Neural cell (in vitro differentiated cells): ENCODE measurements at regions not wholly inside any gene's neighbourhood (a gene's known extent, or its start where the extent isn't known, plus 50 kb on each side); places are given as distances from the start of the nearest gene placed in this dataset.

ENCODE experiments used
- H2AFZ ChIP-seq: fragments of 200-600, 300-800 bp; sonication (generic), shearing (Covaris generic); 2 replicates; pipeline ENCODE4 v1.6.0; 2014; ENCODE audit warnings: low read depth, mild to moderate bottlenecking, antibody characterized with exemption, low read length, moderate library complexity
- H3F3A ChIP-seq: fragments of 200-600 bp; shearing (Covaris generic); 2 replicates; pipeline ENCODE4 v1.6.1; 2016; ENCODE audit warnings: mild to moderate bottlenecking, moderate library complexity, mixed read lengths, antibody characterized with exemption, low read length; ENCODE audit not compliant: insufficient read depth, poor library complexity, severe bottlenecking
- H3K27ac ChIP-seq: fragments of 200-600, 300-800 bp; sonication (generic), shearing (Covaris generic); 2 replicates; pipeline ENCODE4 v1.5.1; 2014; ENCODE audit warnings: mild to moderate bottlenecking, low read length, moderate library complexity
- H3K27me3 ChIP-seq: fragments of 300-800, 200-600 bp; sonication (generic), shearing (Covaris generic); 2 replicates; pipeline ENCODE4 v1.6.0; 2014; ENCODE audit warnings: mild to moderate bottlenecking, low read depth, low read length, moderate library complexity; ENCODE audit not compliant: insufficient read depth
- H3K36me3 ChIP-seq: fragments of 300-800, 200-600 bp; sonication (generic), shearing (Covaris generic); 2 replicates; pipeline ENCODE4 v1.5.1; 2014; ENCODE audit warnings: mild to moderate bottlenecking, antibody characterized with exemption, low read length, moderate library complexity; ENCODE audit not compliant: insufficient read depth
- H3K4me2 ChIP-seq: fragments of 300-800, 200-600 bp; sonication (generic), shearing (Covaris generic); 2 replicates; pipeline ENCODE4 v1.6.0; 2014; ENCODE audit warnings: mild to moderate bottlenecking, low read length
- H3K4me3 ChIP-seq: fragments of 300-800, 200-600 bp; sonication (generic), shearing (Covaris generic); 2 replicates; pipeline ENCODE4 v1.5.1; 2014; ENCODE audit warnings: mild to moderate bottlenecking, low read length, moderate library complexity
- H3K79me2 ChIP-seq: fragments of 200-600 bp; shearing (Covaris generic); replicated peaks from 2 replicates; pipeline ENCODE4 v1.6.0; 2014; ENCODE audit warnings: mild to moderate bottlenecking, low read length, moderate library complexity; ENCODE audit not compliant: insufficient read depth
- H3K9ac ChIP-seq: fragments of 300-800, 200-600 bp; sonication (generic), shearing (Covaris generic); 2 replicates; pipeline ENCODE4 v1.6.1; 2016; ENCODE audit warnings: mild to moderate bottlenecking, low read length, mixed read lengths
- H3K9me2 ChIP-seq: fragments of 200-600 bp; shearing (Covaris generic); 2 replicates; pipeline ENCODE4 v1.6.1; 2016; ENCODE audit warnings: mild to moderate bottlenecking, low read length, mixed read lengths; ENCODE audit not compliant: insufficient read depth
- H3K9me3 ChIP-seq: fragments of 200-600, 300-800 bp; sonication (generic), shearing (Covaris generic); 2 replicates; pipeline ENCODE4 v1.6.1; 2016; ENCODE audit warnings: mild to moderate bottlenecking, mixed run types, low read length, moderate library complexity, mixed read lengths
- H4K20me1 ChIP-seq: fragments of 200-600 bp; shearing (Covaris generic); 2 replicates; pipeline ENCODE4 v1.6.1; 2016; ENCODE audit warnings: mild to moderate bottlenecking, mixed run types; ENCODE audit not compliant: insufficient read depth
- CTCF ChIP-seq: fragments of 450-650 bp; IDR thresholded peaks from 2 replicates; pipeline ENCODE4 v1.5.1; 2014; ENCODE audit warnings: antibody characterized with exemption, mild to moderate bottlenecking, moderate library complexity; ENCODE audit not compliant: poor library complexity, severe bottlenecking
- EP300 ChIP-seq: fragments of 450-650 bp; conservative IDR thresholded peaks from 2 replicates; pipeline ENCODE4 v1.6.1; 2014; ENCODE audit warnings: antibody characterized with exemption, mild to moderate bottlenecking, moderate library complexity; ENCODE audit not compliant: poor library complexity, severe bottlenecking
- EZH2 ChIP-seq: fragments of 200-600, 300-800 bp; shearing (Covaris generic), sonication (generic); IDR thresholded peaks from 2 replicates; pipeline ENCODE4 v1.6.1; 2014; ENCODE audit warnings: antibody characterized with exemption, low read length, borderline replicate concordance, mild to moderate bottlenecking; ENCODE audit not compliant: insufficient read depth, poor library complexity, severe bottlenecking
- MXI1 ChIP-seq: fragments of 450-650 bp; conservative IDR thresholded peaks from 2 replicates; pipeline ENCODE4 v1.6.1; 2014; ENCODE audit warnings: antibody characterized with exemption, mild to moderate bottlenecking; ENCODE audit not compliant: poor library complexity, severe bottlenecking
- POLR2AphosphoS5 ChIP-seq: IDR thresholded peaks from 2 replicates; pipeline ENCODE4 v1.6.1; 2012
- RAD21 ChIP-seq: fragments of 450-650 bp; conservative IDR thresholded peaks from 2 replicates; pipeline ENCODE4 v1.6.1; 2014; ENCODE audit warnings: antibody characterized with exemption, mild to moderate bottlenecking, moderate library complexity
- REST ChIP-seq: IDR thresholded peaks from 2 replicates; pipeline ENCODE4 v1.6.1; 2012; ENCODE audit warnings: borderline replicate concordance
- SMC3 ChIP-seq: fragments of 450-650 bp; conservative IDR thresholded peaks from 2 replicates; pipeline ENCODE4 v1.6.1; 2014; ENCODE audit warnings: antibody characterized with exemption, mild to moderate bottlenecking, moderate library complexity; ENCODE audit not compliant: poor library complexity
- TAF1 ChIP-seq: IDR thresholded peaks from 2 replicates; pipeline ENCODE4 v1.6.1; 2012; ENCODE audit warnings: low read depth

GRCh38 chr4:100103671-100104070 lies 86.6 kb downstream of the DDIT4L start:
- no peaks in the 10 kb centered on the region for H3K27me3 ChIP-seq
- no peak overlapping the region for H3K4me3 ChIP-seq
- H3K36me3 ChIP-seq = no peaks in the 10 kb centered on the region
- no peaks in the 10 kb centered on the region for H3F3A ChIP-seq
- no peak overlapping the region for H3K9ac ChIP-seq
- H3K79me2 ChIP-seq = no peaks in the 10 kb centered on the region
- TF ChIP-seq CTCF (no peak), EP300 (no peak), TAF1 (no peak), POLR2AphosphoS5 (no peak), REST (no peak), EZH2 (no peak), SMC3 (no peak), MXI1 (no peak)
- H3K4me2 ChIP-seq = no peak overlapping the region
- no peak overlapping the region for H3K27ac ChIP-seq
- H3K9me3 ChIP-seq = no peaks in the 10 kb centered on the region
- no peaks in the 10 kb centered on the region for H4K20me1 ChIP-seq
- H3K9me2 ChIP-seq = no peaks in the 10 kb centered on the region
- H2AFZ ChIP-seq = no peak overlapping the region

DNA sequence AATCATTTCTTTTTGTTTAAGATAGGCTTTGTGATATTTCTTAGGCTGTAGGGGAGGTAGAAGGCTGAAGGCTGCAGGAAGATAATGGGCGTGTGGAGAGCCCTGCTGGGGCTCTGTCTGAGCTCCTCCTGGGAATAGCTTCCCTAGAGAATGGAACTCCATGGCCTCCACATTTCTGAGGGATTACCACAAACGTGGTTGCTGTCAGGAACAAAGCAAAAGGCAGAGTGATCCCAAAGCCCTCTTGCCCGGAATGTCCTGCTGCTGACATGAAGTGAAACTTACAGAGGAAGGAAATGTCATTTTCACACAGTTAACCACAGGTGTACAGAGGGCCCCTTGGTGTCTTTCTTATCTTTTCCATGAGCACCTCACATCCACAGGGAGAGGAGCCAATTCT lies 89.3 kb downstream of the DDIT4L start:
- Histone ChIP-seq H3K9ac (no peak overlapping the region), H3K36me3 (no peaks in the 10 kb centered on the region), H3K27me3 (no peaks in the 10 kb centered on the region), H3K79me2 (no peaks in the 10 kb centered on the region), H3K9me3 (no peaks in the 10 kb centered on the region), H3K27ac (no peak overlapping the region), H3K4me3 (no peak overlapping the region), H3K4me2 (no peak overlapping the region), H3F3A (no peaks in the 10 kb centered on the region), H2AFZ (no peak overlapping the region), H3K9me2 (no peaks in the 10 kb centered on the region), H4K20me1 (no peaks in the 10 kb centered on the region)
- TF ChIP-seq SMC3 (no peak), RAD21 (no peak), EP300 (no peak), EZH2 (no peak), MXI1 (no peak), POLR2AphosphoS5 (no peak), CTCF (no peak), REST (no peak), TAF1 (no peak)
